ENCODE measurements at regions not wholly inside any gene's neighbourhood (a gene's known extent, or its start where the extent isn't known, plus 50 kb on each side); places are given as distances from the start of the nearest gene placed in this dataset.

DNA sequence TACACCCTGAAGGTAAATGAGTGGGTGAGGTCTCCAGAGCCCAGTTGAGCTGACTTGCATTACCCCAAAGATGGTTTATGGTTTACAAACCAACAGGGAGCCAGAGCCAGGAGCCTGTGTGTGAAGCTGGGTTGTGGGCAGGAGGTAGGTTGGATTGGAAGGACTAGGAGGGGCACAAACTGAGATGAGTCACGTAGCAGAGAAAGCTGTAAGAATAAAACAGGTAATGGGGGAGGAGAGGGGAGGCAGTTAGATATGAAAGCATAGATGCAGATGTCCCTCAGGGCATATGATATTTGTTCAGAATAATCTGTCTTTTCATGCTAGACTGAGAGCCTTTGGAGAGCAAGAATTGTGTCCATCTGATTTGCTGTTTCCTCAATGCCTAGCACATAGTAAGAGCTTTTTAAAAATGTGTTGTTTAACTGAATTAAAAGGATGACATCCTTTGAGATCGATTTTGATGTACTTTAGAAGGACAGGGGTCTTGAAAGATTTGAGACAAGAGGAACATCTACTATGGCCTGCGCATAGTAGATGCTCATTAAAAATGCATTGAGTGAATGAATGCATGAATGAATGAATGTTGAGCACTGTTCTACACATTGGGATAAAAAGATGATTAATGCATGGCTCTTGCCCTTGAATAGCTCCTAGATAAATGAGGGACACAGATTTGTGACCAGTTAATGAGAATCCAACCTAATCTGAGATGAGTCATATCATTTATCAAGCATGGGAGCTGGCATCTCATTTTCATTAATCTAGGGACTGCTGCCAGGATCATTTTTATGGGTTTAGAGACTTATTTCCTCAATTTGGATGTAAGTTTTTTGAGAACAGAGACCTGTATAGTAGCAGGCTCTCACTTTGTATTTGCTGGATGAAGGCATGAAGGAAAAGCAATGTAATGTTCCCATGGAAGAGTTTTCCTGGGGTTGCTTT, 175.8 kb upstream of the BDNF start:
- Histone ChIP-seq H3K9me3 (peaks cover 0 to 3% of the 10 kb centered on the region in 2 donors), H3K4me1 (no peaks in the 10 kb centered on the region), H3K36me3 (no peaks in the 10 kb centered on the region), H3K27ac (no peak overlapping the region), H3K4me3 (no peak overlapping the region), H3K27me3 (no peaks in the 10 kb centered on the region)
- no peak for DNase-seq
- TF ChIP-seq, protein P1, sequence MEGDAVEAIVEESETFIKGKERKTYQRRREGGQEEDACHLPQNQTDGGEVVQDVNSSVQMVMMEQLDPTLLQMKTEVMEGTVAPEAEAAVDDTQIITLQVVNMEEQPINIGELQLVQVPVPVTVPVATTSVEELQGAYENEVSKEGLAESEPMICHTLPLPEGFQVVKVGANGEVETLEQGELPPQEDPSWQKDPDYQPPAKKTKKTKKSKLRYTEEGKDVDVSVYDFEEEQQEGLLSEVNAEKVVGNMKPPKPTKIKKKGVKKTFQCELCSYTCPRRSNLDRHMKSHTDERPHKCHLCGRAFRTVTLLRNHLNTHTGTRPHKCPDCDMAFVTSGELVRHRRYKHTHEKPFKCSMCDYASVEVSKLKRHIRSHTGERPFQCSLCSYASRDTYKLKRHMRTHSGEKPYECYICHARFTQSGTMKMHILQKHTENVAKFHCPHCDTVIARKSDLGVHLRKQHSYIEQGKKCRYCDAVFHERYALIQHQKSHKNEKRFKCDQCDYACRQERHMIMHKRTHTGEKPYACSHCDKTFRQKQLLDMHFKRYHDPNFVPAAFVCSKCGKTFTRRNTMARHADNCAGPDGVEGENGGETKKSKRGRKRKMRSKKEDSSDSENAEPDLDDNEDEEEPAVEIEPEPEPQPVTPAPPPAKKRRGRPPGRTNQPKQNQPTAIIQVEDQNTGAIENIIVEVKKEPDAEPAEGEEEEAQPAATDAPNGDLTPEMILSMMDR (IDR thresholded peaks at IDR 0.05): no peak
- intact Hi-C loops (cut with DNase I): no loop called here
- ATAC-seq: no peak

DNA sequence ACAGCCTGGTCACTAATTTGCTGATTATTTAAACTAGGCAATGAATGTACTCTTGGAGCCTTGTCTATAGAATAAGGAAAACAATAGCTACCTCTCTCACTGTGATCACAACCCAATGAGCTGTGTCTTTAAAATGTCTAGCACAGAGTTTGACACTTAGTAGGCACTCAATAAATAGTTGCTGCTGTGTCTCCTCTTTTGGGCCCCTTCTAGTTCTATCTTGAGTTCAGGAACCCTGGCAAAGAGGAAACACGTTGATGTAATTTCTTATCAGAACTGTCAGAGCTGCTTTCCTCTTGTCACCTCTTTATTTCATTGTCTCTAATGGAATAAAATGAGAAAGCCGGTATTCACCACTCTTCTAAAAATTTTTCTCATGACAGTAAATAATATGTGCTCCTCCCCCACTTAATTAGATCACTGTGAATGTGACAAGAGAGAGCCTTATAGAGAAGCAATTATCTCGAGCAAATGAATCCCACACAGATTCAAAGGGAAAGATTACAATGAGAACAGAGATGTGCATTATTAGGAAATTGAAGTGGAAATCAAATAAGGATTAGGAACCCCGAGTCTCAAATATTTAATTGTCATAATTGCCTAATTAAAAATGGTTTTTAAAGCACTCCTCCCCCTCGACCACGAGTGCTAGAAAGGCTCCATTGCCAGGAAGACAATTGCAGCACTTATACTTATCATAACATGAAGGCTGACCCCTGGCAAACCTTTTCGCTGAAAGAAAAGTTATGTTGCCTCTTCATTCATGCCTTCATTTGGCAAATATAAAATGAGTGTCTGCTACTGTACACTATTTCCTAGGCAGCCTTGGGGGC, 175.0 kb upstream of the BDNF start:
- intact Hi-C loops (cut with DNase I): no loop called here

GRCh38 chr11:27873664-27874063, 173.4 kb upstream of the BDNF start:
- TF ChIP-seq, protein P1 (IDR thresholded peaks at IDR 0.05): no peak

More for the DNA sequence above, 175.0 kb upstream of the BDNF start:
- no peak for ATAC-seq
- DNase-seq: no peak
- TF ChIP-seq, protein P1 (IDR thresholded peaks at IDR 0.05): no peak
- no peaks in the 10 kb centered on the region for H3K36me3 ChIP-seq
- H3K4me1 ChIP-seq: no peaks in the 10 kb centered on the region
- peaks cover 0 to 3% of the 10 kb centered on the region in 2 donors for H3K9me3 ChIP-seq
- H3K27ac ChIP-seq: no peak overlapping the region
- H3K27me3 ChIP-seq: no peaks in the 10 kb centered on the region
- H3K4me3 ChIP-seq: no peak overlapping the region

GRCh38 chr11:27871056-27871455, 170.8 kb upstream of the BDNF start:
- no peak overlapping the region for H3K27ac ChIP-seq
- H3K9me3 ChIP-seq: peaks cover 0 to 3% of the 10 kb centered on the region in 2 donors
- no peaks in the 10 kb centered on the region for H3K27me3 ChIP-seq
- no peaks in the 10 kb centered on the region for H3K36me3 ChIP-seq
- DNase-seq (peak in 1 of 4 donors; percentile 34), ATAC-seq (no peak)
- TF ChIP-seq, protein P1 (IDR thresholded peaks at IDR 0.05): no peak
- H3K4me1 ChIP-seq: no peaks in the 10 kb centered on the region
- intact Hi-C loops (cut with DNase I): no loop called here
- no peak overlapping the region for H3K4me3 ChIP-seq

More at GRCh38 chr11:27873664-27874063, 173.4 kb upstream of the BDNF start:
- Histone ChIP-seq H3K9me3 (peaks cover 0 to 3% of the 10 kb centered on the region in 2 donors), H3K4me1 (no peaks in the 10 kb centered on the region), H3K36me3 (no peaks in the 10 kb centered on the region), H3K4me3 (no peak overlapping the region), H3K27me3 (no peaks in the 10 kb centered on the region), H3K27ac (no peak overlapping the region)
- ATAC-seq: no peak
- DNase-seq: no peak
- intact Hi-C loops (cut with DNase I): no loop called here

- Histone ChIP-seq H3K9me3 (peaks cover 0 to 3% of the 10 kb centered on the region in 2 donors), H3K27ac (no peak overlapping the region), H3K4me1 (no peaks in the 10 kb centered on the region), H3K4me3 (no peak overlapping the region), H3K27me3 (no peaks in the 10 kb centered on the region), H3K36me3 (no peaks in the 10 kb centered on the region)
- ATAC-seq (no peak), DNase-seq (no peak)
- TF ChIP-seq, protein P1 (IDR thresholded peaks at IDR 0.05): no peak
- intact Hi-C loops (cut with DNase I): no loop called here
These were observed 169.4 kb upstream of the BDNF start for GRCh38 chr11:27869701-27870100.

All from left lung (tissue), 4 donors.